Activated CD8-positive, alpha-beta T cell treated with anti-CD3 and anti-CD28 coated beads for 36 hours (primary cell): ENCODE measurements at regions not wholly inside any gene's neighbourhood (a gene's known extent, or its start where the extent isn't known, plus 50 kb on each side); places are given as distances from the start of the nearest gene placed in this dataset.

Source experiments
- ATAC-seq: fragments of 200-7000 bp; cut with Tn5 transposase; one replicate; pipeline ENCODE4 v1.10.0; 2021; ENCODE audit warnings: mild to moderate bottlenecking, moderate library complexity
- CTCF ChIA-PET: fragments of 350-600 bp; sonication (Branson Sonifier 250); formaldehyde crosslinking; loops from one replicate; lab custom pipeline; 2021; ENCODE audit warnings: antibody characterized with exemption; lab: Charles Lee
- POLR2A ChIA-PET: fragments of 350-600 bp; sonication (Branson Sonifier 250); formaldehyde crosslinking; loops from one replicate; lab custom pipeline; 2021; ENCODE audit warnings: antibody characterized with exemption; lab: Charles Lee
- DNase-seq: peaks from one replicate; pipeline ENCODE4 v3.0.0-alpha.2; 2020
- H3K27ac Mint-ChIP-seq: one replicate; pipeline ENCODE4 v1.8.0; 2021; ENCODE audit warnings: mild to moderate bottlenecking, mixed read lengths
- H3K27me3 Mint-ChIP-seq: one replicate; pipeline ENCODE4 v1.8.0; 2021; ENCODE audit warnings: mixed read lengths
- H3K36me3 Mint-ChIP-seq: one replicate; pipeline ENCODE4 v1.8.0; 2021; ENCODE audit warnings: low read depth, mixed read lengths
- H3K4me1 Mint-ChIP-seq: one replicate; pipeline ENCODE4 v1.8.0; 2021; ENCODE audit warnings: low read depth, mixed read lengths
- H3K4me3 Mint-ChIP-seq: one replicate; pipeline ENCODE4 v1.8.0; 2021; ENCODE audit warnings: mild to moderate bottlenecking, moderate library complexity, mixed read lengths
- H3K9me3 Mint-ChIP-seq: one replicate; pipeline ENCODE4 v1.8.0; 2021; ENCODE audit warnings: mixed read lengths
- intact Hi-C: fragments of 100-400 bp; cut with micrococcal nuclease; formaldehyde crosslinking; loops from one replicate; pipeline ENCODE4 v1.10.0; 2022
- TF ChIP-seq, protein P1 (sequence below): fragments of 200-600 bp; IDR thresholded peaks from one replicate; pipeline ENCODE4 v1.8.0; 2022; ENCODE audit warnings: antibody characterized with exemption, mild to moderate bottlenecking

GRCh38 chr12:103249607-103250006 is 246.2 kb downstream of the C12orf42 start:
- POLR2A ChIA-PET, result no interaction called here
- no peaks in the 10 kb centered on the region for H3K36me3 Mint-ChIP-seq
- CTCF ChIA-PET, result interaction anchor here (0.7 kb wide), 1 partner anchor 64 kb away, joined by 3 read pairs; no protein-coding TSS in a partner anchor
- TF ChIP-seq, protein P1, sequence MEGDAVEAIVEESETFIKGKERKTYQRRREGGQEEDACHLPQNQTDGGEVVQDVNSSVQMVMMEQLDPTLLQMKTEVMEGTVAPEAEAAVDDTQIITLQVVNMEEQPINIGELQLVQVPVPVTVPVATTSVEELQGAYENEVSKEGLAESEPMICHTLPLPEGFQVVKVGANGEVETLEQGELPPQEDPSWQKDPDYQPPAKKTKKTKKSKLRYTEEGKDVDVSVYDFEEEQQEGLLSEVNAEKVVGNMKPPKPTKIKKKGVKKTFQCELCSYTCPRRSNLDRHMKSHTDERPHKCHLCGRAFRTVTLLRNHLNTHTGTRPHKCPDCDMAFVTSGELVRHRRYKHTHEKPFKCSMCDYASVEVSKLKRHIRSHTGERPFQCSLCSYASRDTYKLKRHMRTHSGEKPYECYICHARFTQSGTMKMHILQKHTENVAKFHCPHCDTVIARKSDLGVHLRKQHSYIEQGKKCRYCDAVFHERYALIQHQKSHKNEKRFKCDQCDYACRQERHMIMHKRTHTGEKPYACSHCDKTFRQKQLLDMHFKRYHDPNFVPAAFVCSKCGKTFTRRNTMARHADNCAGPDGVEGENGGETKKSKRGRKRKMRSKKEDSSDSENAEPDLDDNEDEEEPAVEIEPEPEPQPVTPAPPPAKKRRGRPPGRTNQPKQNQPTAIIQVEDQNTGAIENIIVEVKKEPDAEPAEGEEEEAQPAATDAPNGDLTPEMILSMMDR, result no peak
- no peak for DNase-seq
- no peaks in the 10 kb centered on the region for H3K9me3 Mint-ChIP-seq
- H3K27ac Mint-ChIP-seq, result no peak overlapping the region
- intact Hi-C loops, result no loop called here
- no peak overlapping the region for H3K4me3 Mint-ChIP-seq
- ATAC-seq, result no peak
- no peaks in the 10 kb centered on the region for H3K27me3 Mint-ChIP-seq
- no peaks in the 10 kb centered on the region for H3K4me1 Mint-ChIP-seq

- Mint-ChIP-seq H3K4me3 (no peak overlapping the region), H3K9me3 (no peaks in the 10 kb centered on the region), H3K27me3 (no peaks in the 10 kb centered on the region), H3K4me1 (no peaks in the 10 kb centered on the region), H3K27ac (no peak overlapping the region), H3K36me3 (no peaks in the 10 kb centered on the region)
- TF ChIP-seq, protein P1, result no peak
- ChIA-PET CTCF (interaction anchor here (0.7 kb wide), 1 partner anchor 63 kb away, joined by 3 read pairs; no protein-coding TSS in a partner anchor), POLR2A (no interaction called here)
- no peak for DNase-seq
- no peak for ATAC-seq
- intact Hi-C loops, result no loop called here
Observed at GRCh38 chr12:103250487-103250886, 245.3 kb downstream of the C12orf42 start.
